ENCODE measurements at regions not wholly inside any gene's neighbourhood (a gene's known extent, or its start where the extent isn't known, plus 50 kb on each side); places are given as distances from the start of the nearest gene placed in this dataset.

GRCh38 chrX:39904816-39905537 is 192.8 kb downstream of the BCOR start:
- DNase-seq (no peak), ATAC-seq (ENCODE audit: low read depth) (no peak)
- Mint-ChIP-seq H3K27me3 (peaks cover 10% of the 10 kb centered on the region), H3K4me1 (peaks cover 2% of the 10 kb centered on the region), H3K27ac (no peak overlapping the region), H3K4me3 (no peak overlapping the region), H3K9me3 (no peaks in the 10 kb centered on the region), H3K36me3 (no peaks in the 10 kb centered on the region)
- POLR2A ChIA-PET, result no interaction called here

- POLR2A ChIA-PET, result no interaction called here
Observed at GRCh38 chrX:39905538-39905891, 192.2 kb downstream of the BCOR start.

GRCh38 chrX:39905946-39906345 is 191.8 kb downstream of the BCOR start:
- Mint-ChIP-seq H3K4me1 (peaks cover 2% of the 10 kb centered on the region), H3K27ac (no peak overlapping the region), H3K27me3 (peaks cover 10% of the 10 kb centered on the region), H3K9me3 (no peaks in the 10 kb centered on the region), H3K4me3 (no peak overlapping the region), H3K36me3 (no peaks in the 10 kb centered on the region)
- POLR2A ChIA-PET, result no interaction called here
- no peak for DNase-seq
- ATAC-seq (ENCODE audit: low read depth), result no peak

More at GRCh38 chrX:39905538-39905891, 192.2 kb downstream of the BCOR start:
- Mint-ChIP-seq H3K27ac (no peak overlapping the region), H3K4me3 (no peak overlapping the region), H3K36me3 (no peaks in the 10 kb centered on the region), H3K27me3 (peaks cover 10% of the 10 kb centered on the region), H3K9me3 (no peaks in the 10 kb centered on the region), H3K4me1 (peaks cover 2% of the 10 kb centered on the region)
- ATAC-seq (ENCODE audit: low read depth) (no peak), DNase-seq (no peak)

- DNase-seq (no peak), ATAC-seq (ENCODE audit: low read depth) (no peak)
- Mint-ChIP-seq H3K4me3 (no peak overlapping the region), H3K27ac (no peak overlapping the region), H3K9me3 (no peaks in the 10 kb centered on the region), H3K4me1 (peaks cover 2% of the 10 kb centered on the region), H3K27me3 (peaks cover 5% of the 10 kb centered on the region), H3K36me3 (no peaks in the 10 kb centered on the region)
- POLR2A ChIA-PET, result no interaction called here
Observed at GRCh38 chrX:39907964-39908661, 189.6 kb downstream of the BCOR start.

GRCh38 chrX:39909996-39910395 is 187.8 kb downstream of the BCOR start:
- ATAC-seq (ENCODE audit: low read depth) (no peak), DNase-seq (no peak)
- Mint-ChIP-seq H3K27ac (no peak overlapping the region), H3K9me3 (no peaks in the 10 kb centered on the region), H3K27me3 (peaks cover 5% of the 10 kb centered on the region), H3K4me3 (no peak overlapping the region), H3K36me3 (no peaks in the 10 kb centered on the region), H3K4me1 (peaks cover 2% of the 10 kb centered on the region)
- POLR2A ChIA-PET, result no interaction called here

GRCh38 chrX:39910651-39911050 is 187.1 kb downstream of the BCOR start:
- Mint-ChIP-seq H3K27me3 (peaks cover 5% of the 10 kb centered on the region), H3K4me1 (peaks cover 2% of the 10 kb centered on the region), H3K27ac (no peak overlapping the region), H3K9me3 (no peaks in the 10 kb centered on the region), H3K36me3 (no peaks in the 10 kb centered on the region), H3K4me3 (no peak overlapping the region)
- DNase-seq (no peak), ATAC-seq (ENCODE audit: low read depth) (no peak)
- POLR2A ChIA-PET, result no interaction called here

- no peaks in the 10 kb centered on the region for H3K9me3 Mint-ChIP-seq
- H3K27me3 Mint-ChIP-seq, result peaks cover 5% of the 10 kb centered on the region
- no peaks in the 10 kb centered on the region for H3K36me3 Mint-ChIP-seq
- DNase-seq, result no peak
- POLR2A ChIA-PET, result no interaction called here
- peaks cover 2% of the 10 kb centered on the region for H3K4me1 Mint-ChIP-seq
- no peak for ATAC-seq (ENCODE audit: low read depth)
- peak overlapping the region; percentile 25 for H3K27ac Mint-ChIP-seq
- H3K4me3 Mint-ChIP-seq, result no peak overlapping the region
Observed at GRCh38 chrX:39911278-39911897, 186.4 kb downstream of the BCOR start.

GRCh38 chrX:39912126-39912525 is 185.6 kb downstream of the BCOR start:
- H3K36me3 Mint-ChIP-seq, result no peaks in the 10 kb centered on the region
- peaks cover 5% of the 10 kb centered on the region for H3K27me3 Mint-ChIP-seq
- no peak overlapping the region for H3K27ac Mint-ChIP-seq
- H3K4me3 Mint-ChIP-seq, result no peak overlapping the region
- no peaks in the 10 kb centered on the region for H3K9me3 Mint-ChIP-seq
- DNase-seq (no peak), ATAC-seq (ENCODE audit: low read depth) (no peak)
- POLR2A ChIA-PET, result no interaction called here
- peaks cover 2% of the 10 kb centered on the region for H3K4me1 Mint-ChIP-seq

- POLR2A ChIA-PET, result no interaction called here
- Mint-ChIP-seq H3K27ac (no peak overlapping the region), H3K4me3 (no peak overlapping the region), H3K9me3 (no peaks in the 10 kb centered on the region), H3K27me3 (peaks cover 3% of the 10 kb centered on the region), H3K36me3 (no peaks in the 10 kb centered on the region), H3K4me1 (no peaks in the 10 kb centered on the region)
- DNase-seq (no peak), ATAC-seq (ENCODE audit: low read depth) (no peak)
Observed at GRCh38 chrX:39915081-39915480, 182.7 kb downstream of the BCOR start.

GRCh38 chrX:39915596-39915995 is 182.2 kb downstream of the BCOR start:
- DNase-seq, result no peak
- no peak overlapping the region for H3K4me3 Mint-ChIP-seq
- ATAC-seq (ENCODE audit: low read depth), result no peak
- no peaks in the 10 kb centered on the region for H3K9me3 Mint-ChIP-seq
- H3K27me3 Mint-ChIP-seq, result peaks cover 3% of the 10 kb centered on the region
- H3K4me1 Mint-ChIP-seq, result no peaks in the 10 kb centered on the region
- H3K27ac Mint-ChIP-seq, result no peak overlapping the region
- no peaks in the 10 kb centered on the region for H3K36me3 Mint-ChIP-seq
- POLR2A ChIA-PET, result no interaction called here

- Mint-ChIP-seq H3K27ac (no peak overlapping the region), H3K36me3 (no peaks in the 10 kb centered on the region), H3K9me3 (no peaks in the 10 kb centered on the region), H3K4me3 (no peak overlapping the region), H3K27me3 (no peaks in the 10 kb centered on the region), H3K4me1 (no peaks in the 10 kb centered on the region)
- no peak for ATAC-seq (ENCODE audit: low read depth)
- POLR2A ChIA-PET, result no interaction called here
- DNase-seq, result no peak
Observed at GRCh38 chrX:39921838-39922237, 175.9 kb downstream of the BCOR start.

GRCh38 chrX:39922488-39922887 is 175.3 kb downstream of the BCOR start:
- no peaks in the 10 kb centered on the region for H3K27me3 Mint-ChIP-seq
- no peaks in the 10 kb centered on the region for H3K4me1 Mint-ChIP-seq
- no peaks in the 10 kb centered on the region for H3K9me3 Mint-ChIP-seq
- H3K27ac Mint-ChIP-seq, result no peak overlapping the region
- DNase-seq, result no peak
- ATAC-seq (ENCODE audit: low read depth), result no peak
- H3K4me3 Mint-ChIP-seq, result no peak overlapping the region
- no peaks in the 10 kb centered on the region for H3K36me3 Mint-ChIP-seq
- POLR2A ChIA-PET, result no interaction called here

GRCh38 chrX:39922926-39923325 is 174.8 kb downstream of the BCOR start:
- no peak overlapping the region for H3K4me3 Mint-ChIP-seq
- DNase-seq (no peak), ATAC-seq (ENCODE audit: low read depth) (no peak)
- H3K36me3 Mint-ChIP-seq, result no peaks in the 10 kb centered on the region
- no peaks in the 10 kb centered on the region for H3K9me3 Mint-ChIP-seq
- H3K4me1 Mint-ChIP-seq, result no peaks in the 10 kb centered on the region
- H3K27ac Mint-ChIP-seq, result no peak overlapping the region
- no peaks in the 10 kb centered on the region for H3K27me3 Mint-ChIP-seq
- POLR2A ChIA-PET, result no interaction called here

GRCh38 chrX:39927380-39927779 is 170.4 kb downstream of the BCOR start:
- no peaks in the 10 kb centered on the region for H3K9me3 Mint-ChIP-seq
- DNase-seq (no peak), ATAC-seq (ENCODE audit: low read depth) (no peak)
- H3K4me1 Mint-ChIP-seq, result no peaks in the 10 kb centered on the region
- POLR2A ChIA-PET, result no interaction called here
- H3K27me3 Mint-ChIP-seq, result no peaks in the 10 kb centered on the region
- H3K4me3 Mint-ChIP-seq, result no peak overlapping the region
- no peak overlapping the region for H3K27ac Mint-ChIP-seq
- no peaks in the 10 kb centered on the region for H3K36me3 Mint-ChIP-seq
